ENCODE measurements at regions not wholly inside any gene's neighbourhood (a gene's known extent, or its start where the extent isn't known, plus 50 kb on each side); places are given as distances from the start of the nearest gene placed in this dataset.

- DNase-seq (no peak), ATAC-seq (ENCODE audit: low FRiP score in 2 of 2) (peak in 1 of 2 donors; percentile 85)
- peak overlapping the region; percentile 2 to 76 (median 18) for H3K27ac ChIP-seq
- peak in 1 of 4 donors; percentile 43 for TF ChIP-seq EP300 (IDR thresholded peaks at IDR 0.05)
- no peak for TF ChIP-seq CTCF (IDR thresholded peaks at IDR 0.05)
- TF ChIP-seq POLR2A (IDR thresholded peaks at IDR 0.05): no peak
- TF ChIP-seq POLR2AphosphoS5 (IDR thresholded peaks at IDR 0.05): no peak
- H3K36me3 ChIP-seq: no peaks in the 10 kb centered on the region
- no peaks in the 10 kb centered on the region for H3K9me3 ChIP-seq
- H3K27me3 ChIP-seq: no peaks in the 10 kb centered on the region
- peaks cover 12 to 23% (median 19%) of the 10 kb centered on the region in 4 donors for H3K4me1 ChIP-seq
- H3K4me3 ChIP-seq: no peak overlapping the region
- WGBS, 2 donors: 55 to 56% methylated on average over 5 of the region's 5 CpGs
Observed at GRCh38 chr6:11315743-11316437, 83.4 kb upstream of the NEDD9 start.

- no peaks in the 10 kb centered on the region for H3K9me3 ChIP-seq
- H3K4me1 ChIP-seq: peaks cover 9 to 24% (median 16%) of the 10 kb centered on the region in 4 donors
- H3K27ac ChIP-seq: no peak overlapping the region
- ATAC-seq (ENCODE audit: low FRiP score in 2 of 2) (no peak), DNase-seq (no peak)
- no peak for TF ChIP-seq POLR2A (IDR thresholded peaks at IDR 0.05)
- TF ChIP-seq POLR2AphosphoS5 (IDR thresholded peaks at IDR 0.05): no peak
- no peak for TF ChIP-seq CTCF (IDR thresholded peaks at IDR 0.05)
- no peak for TF ChIP-seq EP300 (IDR thresholded peaks at IDR 0.05)
- H3K4me3 ChIP-seq: no peak overlapping the region
- H3K36me3 ChIP-seq: no peaks in the 10 kb centered on the region
- 97 to 100% methylated on average over 1 of the region's 1 CpG for WGBS, 2 donors
- no peaks in the 10 kb centered on the region for H3K27me3 ChIP-seq
Observed at GRCh38 chr6:11313207-11313606, 80.7 kb upstream of the NEDD9 start.

GRCh38 chr6:11311970-11312369 lies 79.5 kb upstream of the NEDD9 start:
- Histone ChIP-seq H3K36me3 (no peaks in the 10 kb centered on the region), H3K4me3 (no peak overlapping the region), H3K9me3 (no peaks in the 10 kb centered on the region), H3K27me3 (no peaks in the 10 kb centered on the region), H3K27ac (no peak overlapping the region), H3K4me1 (peaks cover 0 to 18% (median 12%) of the 10 kb centered on the region in 4 donors)
- no peak for DNase-seq
- ATAC-seq (ENCODE audit: low FRiP score in 2 of 2): no peak
- WGBS, 2 donors: 91 to 100% methylated on average over 1 of the region's 1 CpG
- no peak for TF ChIP-seq CTCF (IDR thresholded peaks at IDR 0.05)
- no peak for TF ChIP-seq POLR2A (IDR thresholded peaks at IDR 0.05)
- TF ChIP-seq EP300 (IDR thresholded peaks at IDR 0.05): no peak
- no peak for TF ChIP-seq POLR2AphosphoS5 (IDR thresholded peaks at IDR 0.05)

- no peak overlapping the region for H3K4me3 ChIP-seq
- 58 to 68% methylated on average over 5 to 7 of the region's 7 CpGs for WGBS, 2 donors
- peak in 1 of 4 donors; percentile 25 for TF ChIP-seq EP300 (IDR thresholded peaks at IDR 0.05)
- no peak for TF ChIP-seq POLR2A (IDR thresholded peaks at IDR 0.05)
- peak; percentile 68 to 87 for TF ChIP-seq POLR2AphosphoS5 (IDR thresholded peaks at IDR 0.05)
- peak in 1 of 6 experiments; percentile 47 for TF ChIP-seq CTCF (IDR thresholded peaks at IDR 0.05)
- no peaks in the 10 kb centered on the region for H3K27me3 ChIP-seq
- no peaks in the 10 kb centered on the region for H3K9me3 ChIP-seq
- peak overlapping the region in 1 of 4 donors; percentile 10 for H3K27ac ChIP-seq
- ATAC-seq (ENCODE audit: low FRiP score in 2 of 2) (peak in 1 of 2 donors; percentile 39), DNase-seq (no peak)
- H3K36me3 ChIP-seq: peaks cover 0 to 8% (median 0%) of the 10 kb centered on the region in 4 donors
- H3K4me1 ChIP-seq: peaks cover 0 to 10% (median 5%) of the 10 kb centered on the region in 4 donors
Observed at GRCh38 chr6:11309947-11310665, 77.6 kb upstream of the NEDD9 start.

Measured in upper lobe of left lung (tissue), 6 donors.